Aorta (tissue), 5 donors: ENCODE measurements at regions not wholly inside any gene's neighbourhood (a gene's known extent, or its start where the extent isn't known, plus 50 kb on each side); places are given as distances from the start of the nearest gene placed in this dataset.
"Not testable (repeated sequence)": the region's sequence is repeated elsewhere in the genome, so short reads cannot be mapped to it uniquely, and the experiment has no call there.

Experiments used
- ATAC-seq: fragments of 200-7000 bp; cut with Tn5 transposase; one replicate; pipeline ENCODE4 v1.9.1; 2022; ENCODE audit warnings: moderate library complexity; ENCODE audit not compliant: low FRiP score
- DNase-seq, 2 donors: peaks; one replicate each; pipeline ENCODE4 v3.0.0-alpha.2; 2020
- H3K27ac ChIP-seq, 2 donors: one replicate each; pipeline ENCODE4 v1.5.1; 2013; ENCODE audit warnings: low read length in 2 of 2, mild to moderate bottlenecking in 2 of 2, moderate library complexity in 2 of 2, control low read depth in 1 of 2, inconsistent platforms in 1 of 2, low read depth in 1 of 2
- H3K27me3 ChIP-seq, 2 donors: one replicate each; pipeline ENCODE4 v1.6.1; 2013; ENCODE audit warnings: control low read depth in 1 of 2, low read length in 1 of 2, mild to moderate bottlenecking in 1 of 2, moderate library complexity in 1 of 2; ENCODE audit not compliant: insufficient read depth in 2 of 2, control insufficient read depth in 1 of 2
- H3K36me3 ChIP-seq, 2 donors: one replicate each; pipeline ENCODE4 v1.6.1; 2013; ENCODE audit warnings: control low read depth in 1 of 2, low read length in 1 of 2, mild to moderate bottlenecking in 1 of 2; ENCODE audit not compliant: insufficient read depth in 2 of 2, control insufficient read depth in 1 of 2
- H3K4me1 ChIP-seq, 2 donors: one replicate each; pipeline ENCODE4 v1.6.1; 2013; ENCODE audit warnings: low read length in 2 of 2, control low read depth in 1 of 2, mild to moderate bottlenecking in 1 of 2, moderate library complexity in 1 of 2; ENCODE audit not compliant: insufficient read depth in 2 of 2, control insufficient read depth in 1 of 2
- H3K4me3 ChIP-seq, 2 donors: one replicate each; pipeline ENCODE4 v1.5.1; 2013; ENCODE audit warnings: low read length in 2 of 2, control low read depth in 1 of 2, mild to moderate bottlenecking in 1 of 2
- H3K9me3 ChIP-seq: one replicate; pipeline ENCODE4 v1.6.1; 2013; ENCODE audit warnings: mild to moderate bottlenecking, low read length; ENCODE audit not compliant: control insufficient read depth
- WGBS, 2 donors: extraction: QIAGEN DNeasy Blood & Tissue Kit; methylation state at CpG; one replicate each; pipeline ENCODE4 v1.1.7; 2013; 5-methylcytosine and 5-hydroxymethylcytosine counted together
- intact Hi-C, 2 donors: fragments of 100-400 bp; cut with DNase I; formaldehyde crosslinking; loops; one replicate each; pipeline versions ENCODE4 v1.14.2 to v1.15.0; 2022
- donor health status: healthy with polysubstance abuse.
- donor health status: Bipolar disorder and iron deficiency.
- donor health status: DM: no; HTN: no; CAD: no.
- donor health status: DM: no; HTN: no; CAD: no.
- donor health status: DM: yes; HTN: yes; CAD: no.

- no peak for DNase-seq
These were observed 213.4 kb downstream of the PALM2AKAP2 start for GRCh38 chr9:109993250-109993978.

GRCh38 chr9:109994141-109994540 is 213.8 kb downstream of the C9orf152 start:
- no peak for ATAC-seq
- no peaks in the 10 kb centered on the region for H3K9me3 ChIP-seq
- no peak for DNase-seq
- 28 to 40% methylated on average over 3 of the region's 3 CpGs for WGBS, 2 donors
- H3K4me3 ChIP-seq = no peak overlapping the region
- intact Hi-C loops = loop anchor here in 1 of 2 donors (5.0 kb wide), 1 partner anchor 38 kb away; no protein-coding TSS in a partner anchor
- no peaks in the 10 kb centered on the region for H3K27me3 ChIP-seq
- no peak overlapping the region for H3K27ac ChIP-seq
- no peaks in the 10 kb centered on the region for H3K36me3 ChIP-seq
- H3K4me1 ChIP-seq = peaks cover 6 to 7% of the 10 kb centered on the region in 2 donors

More at GRCh38 chr9:109993250-109993978, 213.4 kb downstream of the PALM2AKAP2 start:
- Histone ChIP-seq H3K36me3 (no peaks in the 10 kb centered on the region), H3K4me3 (no peak overlapping the region), H3K9me3 (no peaks in the 10 kb centered on the region), H3K4me1 (peaks cover 6 to 7% of the 10 kb centered on the region in 2 donors), H3K27me3 (no peaks in the 10 kb centered on the region), H3K27ac (no peak overlapping the region)
- 76 to 77% methylated on average over 2 of the region's 2 CpGs for WGBS, 2 donors
- ATAC-seq = no peak
- intact Hi-C loops = loop anchor here in 1 of 2 donors (5.0 kb wide), 1 partner anchor 39 kb away; no protein-coding TSS in a partner anchor

GRCh38 chr9:109996936-109997580 is 210.9 kb downstream of the C9orf152 start:
- 83 to 84% methylated on average over 7 of the region's 7 CpGs for WGBS, 2 donors
- H3K27ac ChIP-seq = peak overlapping the region in 1 of 2 donors; percentile 45
- H3K4me3 ChIP-seq = no peak overlapping the region
- intact Hi-C loops = no loop called here
- DNase-seq (no peak), ATAC-seq (no peak)
- H3K9me3 ChIP-seq = no peaks in the 10 kb centered on the region
- no peaks in the 10 kb centered on the region for H3K36me3 ChIP-seq
- H3K27me3 ChIP-seq = no peaks in the 10 kb centered on the region
- peaks cover 0 to 4% of the 10 kb centered on the region in 2 donors for H3K4me1 ChIP-seq

- Histone ChIP-seq H3K36me3 (no peaks in the 10 kb centered on the region), H3K9me3 (no peaks in the 10 kb centered on the region), H3K4me1 (peaks cover 0 to 4% of the 10 kb centered on the region in 2 donors), H3K4me3 (no peak overlapping the region), H3K27ac (no peak overlapping the region), H3K27me3 (no peaks in the 10 kb centered on the region)
- 65 to 90% methylated on average over 4 of the region's 4 CpGs for WGBS, 2 donors
- ATAC-seq = no peak
- DNase-seq = no peak
- intact Hi-C loops = no loop called here
These were observed 210.3 kb downstream of the C9orf152 start for GRCh38 chr9:109997682-109998081.

GRCh38 chr9:110005521-110005920 is 202.4 kb downstream of the C9orf152 start:
- H3K9me3 ChIP-seq, H3K4me1 ChIP-seq, H3K4me3 ChIP-seq, H3K27ac ChIP-seq, ATAC-seq, H3K36me3 ChIP-seq, H3K27me3 ChIP-seq, DNase-seq, intact Hi-C loops: not testable (repeated sequence)
- 94 to 96% methylated on average over 7 to 8 of the region's 8 CpGs for WGBS, 2 donors

- Histone ChIP-seq H3K4me1 (no peaks in the 10 kb centered on the region), H3K36me3 (no peaks in the 10 kb centered on the region), H3K4me3 (no peak overlapping the region), H3K27me3 (no peaks in the 10 kb centered on the region), H3K27ac (no peak overlapping the region), H3K9me3 (no peaks in the 10 kb centered on the region)
- intact Hi-C loops = no loop called here
- ATAC-seq = no peak
- no peak for DNase-seq
- WGBS, 2 donors = 88 to 90% methylated on average over 2 of the region's 2 CpGs
These were observed 201.3 kb downstream of the C9orf152 start for GRCh38 chr9:110006657-110007056.

GRCh38 chr9:110007477-110008270 is 200.3 kb downstream of the C9orf152 start:
- Histone ChIP-seq H3K9me3 (no peaks in the 10 kb centered on the region), H3K4me3 (no peak overlapping the region), H3K36me3 (no peaks in the 10 kb centered on the region), H3K27ac (no peak overlapping the region), H3K4me1 (no peaks in the 10 kb centered on the region), H3K27me3 (no peaks in the 10 kb centered on the region)
- 70 to 94% methylated on average over 3 of the region's 3 CpGs for WGBS, 2 donors
- intact Hi-C loops = no loop called here
- DNase-seq (no peak), ATAC-seq (no peak)

- Histone ChIP-seq H3K4me1 (no peaks in the 10 kb centered on the region), H3K36me3 (no peaks in the 10 kb centered on the region), H3K27ac (no peak overlapping the region), H3K4me3 (no peak overlapping the region), H3K9me3 (no peaks in the 10 kb centered on the region), H3K27me3 (no peaks in the 10 kb centered on the region)
- WGBS, 2 donors = 91 to 99% methylated on average over 1 of the region's 1 CpG
- intact Hi-C loops = no loop called here
- DNase-seq = no peak
- ATAC-seq = no peak
These were observed 199.3 kb downstream of the C9orf152 start for GRCh38 chr9:110008663-110009062.
